Uterus (tissue), 3 donors: ENCODE measurements at regions not wholly inside any gene's neighbourhood (a gene's known extent, or its start where the extent isn't known, plus 50 kb on each side); places are given as distances from the start of the nearest gene placed in this dataset.

ENCODE experiments used
- DNase-seq, 2 donors: peaks; one replicate each; pipeline ENCODE4 v3.0.0-alpha.2; 2019 to 2020
- H3K27ac ChIP-seq, 2 donors: fragments of 200-600 bp; sonication (generic); 1 replicate in 1 of 2; 2 replicates in 1 of 2; pipeline ENCODE4 v1.5.1; 2016 to 2018
- H3K27me3 ChIP-seq, 2 donors: fragments of 200-600 bp; sonication (generic); one replicate each; pipeline ENCODE4 v1.5.1; 2018 to 2019; ENCODE audit warnings: control low read depth in 1 of 2
- H3K36me3 ChIP-seq, 2 donors: fragments of 200-600 bp; sonication (generic); one replicate each; pipeline ENCODE4 v1.5.1; 2019; ENCODE audit warnings: control low read depth in 1 of 2
- H3K4me1 ChIP-seq, 2 donors: fragments of 200-600 bp; sonication (generic); one replicate each; pipeline ENCODE4 v1.5.1; 2018 to 2019; ENCODE audit warnings: control low read depth in 1 of 2
- H3K4me3 ChIP-seq, 2 donors: fragments of 200-600 bp; sonication (generic); 1 replicate in 1 of 2; 2 replicates in 1 of 2; pipeline ENCODE4 v1.5.1; 2018 to 2019; ENCODE audit warnings: mild to moderate bottlenecking in 1 of 2
- H3K9me3 ChIP-seq, 2 donors: fragments of 200-600 bp; sonication (generic); one replicate each; pipeline ENCODE4 v1.5.1; 2019; ENCODE audit warnings: control low read depth in 1 of 2
- CTCF ChIP-seq, 4 experiments: fragments of 200-600 bp in 2 of 4; fragments of 450-650 bp in 2 of 4; sonication (generic) in 2 of 4; IDR thresholded peaks; one replicate each; pipeline ENCODE4 v1.5.1; 2016 to 2019; ENCODE audit warnings: antibody characterized with exemption in 4 of 4, mild to moderate bottlenecking in 2 of 4, moderate library complexity in 1 of 4
- POLR2A ChIP-seq, 2 donors: fragments of 450-650 bp; IDR thresholded peaks; one replicate each; pipeline ENCODE4 v1.6.1; 2016; ENCODE audit warnings: antibody characterized with exemption in 2 of 2, mild to moderate bottlenecking in 1 of 2, moderate library complexity in 1 of 2
- intact Hi-C: fragments of 100-400 bp; cut with DNase I; formaldehyde crosslinking; loops from one replicate; pipeline ENCODE4 v1.15.1; 2023; ENCODE audit warnings: low total_unique reads
- donor health status: DM: yes; HTN: yes; CAD: no.

- Histone ChIP-seq H3K27me3 (no peaks in the 10 kb centered on the region), H3K4me3 (no peak overlapping the region), H3K4me1 (no peaks in the 10 kb centered on the region), H3K9me3 (no peaks in the 10 kb centered on the region), H3K27ac (no peak overlapping the region), H3K36me3 (no peaks in the 10 kb centered on the region)
- no peak for DNase-seq
- intact Hi-C loops: no loop called here
- no peak for TF ChIP-seq POLR2A (IDR thresholded peaks at IDR 0.05)
- no peak for TF ChIP-seq CTCF (IDR thresholded peaks at IDR 0.05)
Observed at GRCh38 chr6:156562636-156563035, 214.5 kb upstream of the ARID1B start.

DNA sequence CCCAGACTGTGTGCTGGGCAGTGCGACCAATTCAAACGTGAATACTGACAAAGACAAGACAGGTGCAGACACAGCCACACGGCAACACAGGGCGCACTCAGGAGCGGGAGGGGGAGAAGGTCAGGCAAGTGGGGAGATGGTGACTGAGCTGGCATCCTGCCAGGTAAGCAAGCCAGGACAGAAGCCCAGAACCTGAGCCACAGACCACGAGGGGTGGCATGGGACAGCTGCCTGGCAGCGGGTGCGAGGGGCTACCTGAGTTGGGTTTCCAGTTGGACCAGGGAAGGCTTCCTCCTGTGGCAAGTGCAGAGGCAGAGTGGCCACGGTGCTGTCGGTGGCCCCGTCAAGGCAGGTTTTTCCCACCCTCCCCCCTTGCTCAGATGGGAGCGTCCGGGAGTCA is 215.2 kb upstream of the ARID1B start:
- H3K27me3 ChIP-seq: no peaks in the 10 kb centered on the region
- H3K4me3 ChIP-seq: no peak overlapping the region
- DNase-seq: no peak
- no peak overlapping the region for H3K27ac ChIP-seq
- no peaks in the 10 kb centered on the region for H3K9me3 ChIP-seq
- intact Hi-C loops: no loop called here
- no peaks in the 10 kb centered on the region for H3K4me1 ChIP-seq
- H3K36me3 ChIP-seq: no peaks in the 10 kb centered on the region
- TF ChIP-seq CTCF (IDR thresholded peaks at IDR 0.05) (no peak), POLR2A (IDR thresholded peaks at IDR 0.05) (no peak)

- intact Hi-C loops: no loop called here
- DNase-seq: no peak
- TF ChIP-seq POLR2A (IDR thresholded peaks at IDR 0.05) (no peak), CTCF (IDR thresholded peaks at IDR 0.05) (no peak)
- Histone ChIP-seq H3K27ac (no peak overlapping the region), H3K9me3 (no peaks in the 10 kb centered on the region), H3K27me3 (no peaks in the 10 kb centered on the region), H3K36me3 (no peaks in the 10 kb centered on the region), H3K4me3 (no peak overlapping the region), H3K4me1 (no peaks in the 10 kb centered on the region)
Observed at GRCh38 chr6:156560476-156560875, 216.7 kb upstream of the ARID1B start.

DNA sequence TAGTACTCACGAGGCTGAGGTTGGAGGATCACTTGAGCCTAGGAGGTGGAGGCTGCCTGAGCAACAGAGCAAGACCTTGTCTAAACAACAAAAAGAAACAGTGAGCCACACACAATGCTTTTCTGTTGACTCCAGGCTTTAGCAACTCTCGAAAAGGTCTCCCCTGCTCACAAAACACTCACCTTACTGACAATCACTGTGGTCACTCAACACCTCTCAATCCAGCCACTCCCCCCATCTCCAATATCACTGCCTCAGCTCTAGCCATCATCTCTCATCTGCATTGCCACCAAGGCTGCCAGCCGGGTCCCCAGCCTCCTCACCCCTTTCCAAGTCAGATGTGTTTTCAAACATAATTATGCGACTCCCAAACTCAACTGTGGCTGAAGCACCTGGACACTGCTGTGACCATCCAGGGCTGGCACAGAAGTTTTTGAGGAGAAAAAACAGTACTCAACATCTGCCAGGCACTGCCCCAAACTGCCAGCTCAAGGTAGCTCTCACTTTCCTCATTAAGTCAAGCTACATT is 218.0 kb upstream of the ARID1B start:
- DNase-seq: no peak
- no peaks in the 10 kb centered on the region for H3K36me3 ChIP-seq
- no peaks in the 10 kb centered on the region for H3K4me1 ChIP-seq
- no peak overlapping the region for H3K4me3 ChIP-seq
- H3K9me3 ChIP-seq: no peaks in the 10 kb centered on the region
- no peak for TF ChIP-seq POLR2A (IDR thresholded peaks at IDR 0.05)
- no peak for TF ChIP-seq CTCF (IDR thresholded peaks at IDR 0.05)
- no peaks in the 10 kb centered on the region for H3K27me3 ChIP-seq
- no peak overlapping the region for H3K27ac ChIP-seq
- intact Hi-C loops: no loop called here

GRCh38 chr6:156557911-156558259 is 219.3 kb upstream of the ARID1B start:
- no peaks in the 10 kb centered on the region for H3K36me3 ChIP-seq
- no peak for DNase-seq
- TF ChIP-seq POLR2A (IDR thresholded peaks at IDR 0.05): no peak
- H3K4me3 ChIP-seq: no peak overlapping the region
- H3K4me1 ChIP-seq: no peaks in the 10 kb centered on the region
- H3K9me3 ChIP-seq: no peaks in the 10 kb centered on the region
- no peak overlapping the region for H3K27ac ChIP-seq
- H3K27me3 ChIP-seq: no peaks in the 10 kb centered on the region
- intact Hi-C loops: no loop called here

DNA sequence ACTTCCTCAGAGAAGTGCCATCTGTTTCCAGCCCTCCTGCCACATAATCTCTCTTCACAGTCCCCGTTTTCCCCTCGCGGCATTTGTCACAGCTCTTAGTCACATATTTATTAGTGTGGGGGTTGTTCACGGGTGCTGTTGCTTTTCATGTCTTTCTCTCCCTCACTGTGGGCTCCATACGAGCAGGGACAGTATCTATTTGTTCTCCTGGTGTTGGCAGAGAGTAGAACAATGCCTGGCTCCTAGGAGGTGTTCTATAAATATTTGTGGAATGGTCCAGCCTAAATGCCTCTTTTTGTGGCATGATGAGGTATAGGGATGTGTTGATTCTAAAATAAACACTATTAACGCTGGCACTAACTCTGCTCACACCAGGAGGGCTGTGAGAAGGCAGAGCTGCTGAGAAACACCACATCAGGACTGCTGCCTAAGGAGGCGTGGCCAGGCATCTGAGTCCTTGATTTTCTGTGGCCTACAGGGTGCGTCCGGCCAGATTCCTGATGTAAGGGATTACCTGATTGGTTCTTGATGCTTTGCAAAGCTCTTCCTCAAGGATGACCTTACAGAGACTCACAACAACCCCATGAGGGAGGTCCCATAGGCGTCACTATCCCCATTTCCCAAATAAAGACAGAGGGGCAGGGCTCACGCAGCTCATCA is 219.8 kb upstream of the ARID1B start:
- H3K27ac ChIP-seq: no peak overlapping the region
- H3K4me1 ChIP-seq: no peaks in the 10 kb centered on the region
- intact Hi-C loops: no loop called here
- TF ChIP-seq CTCF (IDR thresholded peaks at IDR 0.05) (no peak), POLR2A (IDR thresholded peaks at IDR 0.05) (no peak)
- DNase-seq: no peak
- no peaks in the 10 kb centered on the region for H3K27me3 ChIP-seq
- H3K4me3 ChIP-seq: no peak overlapping the region
- no peaks in the 10 kb centered on the region for H3K9me3 ChIP-seq
- H3K36me3 ChIP-seq: no peaks in the 10 kb centered on the region
